Esophagus muscularis mucosa (tissue), 4 donors: ENCODE measurements at regions not wholly inside any gene's neighbourhood (a gene's known extent, or its start where the extent isn't known, plus 50 kb on each side); places are given as distances from the start of the nearest gene placed in this dataset.
"Not testable (repeated sequence)": the region's sequence is repeated elsewhere in the genome, so short reads cannot be mapped to it uniquely, and the experiment has no call there.

Experiments used
- DNase-seq: peaks from one replicate; pipeline ENCODE4 v3.0.0-alpha.2; 2017; ENCODE audit errors: extremely low spot score
- H3K27ac ChIP-seq, 4 donors: fragments of 200-600 bp; sonication (generic); replicated peaks in 1 of 4; 1 replicate in 3 of 4; 2 replicates in 1 of 4; pipeline ENCODE4 v1.5.1; 2016 to 2019; ENCODE audit warnings: mild to moderate bottlenecking in 1 of 4
- H3K27me3 ChIP-seq, 4 donors: fragments of 200-600 bp; sonication (generic); one replicate each; pipeline versions ENCODE4 v1.5.1 to v1.6.0; 2016 to 2019
- H3K36me3 ChIP-seq, 4 donors: fragments of 200-600 bp; sonication (generic); one replicate each; pipeline ENCODE4 v1.5.1; 2016 to 2019
- H3K4me1 ChIP-seq, 4 donors: fragments of 200-600 bp; sonication (generic); one replicate each; pipeline ENCODE4 v1.5.1; 2016 to 2019
- H3K4me3 ChIP-seq, 4 donors: fragments of 200-600 bp; sonication (generic); 1 replicate in 2 of 4; 2 replicates in 2 of 4; pipeline ENCODE4 v1.5.1; 2016 to 2019; ENCODE audit warnings: mild to moderate bottlenecking in 4 of 4, moderate library complexity in 1 of 4
- H3K9me3 ChIP-seq, 4 donors: fragments of 200-600 bp; sonication (generic); 1 replicate in 3 of 4; 2 replicates in 1 of 4; pipeline ENCODE4 v1.5.1; 2016 to 2019
- CTCF ChIP-seq, 3 experiments: fragments of 200-600 bp in 2 of 3; fragments of 450-650 bp in 1 of 3; sonication (generic) in 2 of 3; IDR thresholded peaks; one replicate each; pipeline ENCODE4 v1.5.1; 2017 to 2019; ENCODE audit warnings: antibody characterized with exemption in 3 of 3, mild to moderate bottlenecking in 2 of 3, moderate library complexity in 1 of 3
- EP300 ChIP-seq: sonication (generic); formaldehyde crosslinking; IDR thresholded peaks from one replicate; pipeline ENCODE4 v1.6.1; 2017; ENCODE audit warnings: antibody characterized with exemption
- POLR2A ChIP-seq: fragments of 450-650 bp; IDR thresholded peaks from one replicate; pipeline ENCODE4 v1.6.1; 2017; ENCODE audit warnings: antibody characterized with exemption, moderate library complexity, mild to moderate bottlenecking, low read depth
- POLR2AphosphoS5 ChIP-seq, 2 donors: sonication (generic); formaldehyde crosslinking; IDR thresholded peaks; one replicate each; pipeline ENCODE4 v1.6.1; 2017; ENCODE audit warnings: antibody characterized with exemption in 2 of 2
- WGBS: methylation state at CpG from one replicate; pipeline ENCODE4 v1.1.5; 2018; 5-methylcytosine and 5-hydroxymethylcytosine counted together
- intact Hi-C: fragments of 100-400 bp; cut with DNase I; formaldehyde crosslinking; loops from one replicate; pipeline ENCODE4 v1.15.1; 2023

- 43% methylated on average over 1 of the region's 1 CpG for WGBS
- H3K27me3 ChIP-seq, result no peaks in the 10 kb centered on the region
- H3K9me3 ChIP-seq, result peaks cover 0 to 9% (median 0%) of the 10 kb centered on the region in 4 donors
- H3K27ac ChIP-seq, result no peak overlapping the region
- no peaks in the 10 kb centered on the region for H3K4me1 ChIP-seq
- H3K36me3 ChIP-seq, result no peaks in the 10 kb centered on the region
- H3K4me3 ChIP-seq, result no peak overlapping the region
- TF ChIP-seq EP300, result no peak
- no peak for TF ChIP-seq POLR2A
- TF ChIP-seq CTCF (IDR thresholded peaks at IDR 0.05), result no peak
- no peak for TF ChIP-seq POLR2AphosphoS5 (IDR thresholded peaks at IDR 0.05)
- intact Hi-C loops, result no loop called here
- no peak for DNase-seq
These were observed 110.4 kb downstream of the OTOL1 start for GRCh38 chr3:161607056-161607455.

- TF ChIP-seq POLR2AphosphoS5 (IDR thresholded peaks at IDR 0.05) (no peak), POLR2A (no peak), EP300 (no peak), CTCF (IDR thresholded peaks at IDR 0.05) (no peak)
- H3K27me3 ChIP-seq, result no peaks in the 10 kb centered on the region
- H3K9me3 ChIP-seq, result peaks cover 0 to 4% (median under 1%) of the 10 kb centered on the region in 4 donors
- no peaks in the 10 kb centered on the region for H3K4me1 ChIP-seq
- intact Hi-C loops, result no loop called here
- no peak overlapping the region for H3K27ac ChIP-seq
- 68% methylated on average over 1 of the region's 1 CpG for WGBS
- no peak for DNase-seq
- H3K4me3 ChIP-seq, result no peak overlapping the region
- no peaks in the 10 kb centered on the region for H3K36me3 ChIP-seq
These were observed 122.7 kb downstream of the OTOL1 start for GRCh38 chr3:161619351-161619750.

- no peak overlapping the region for H3K27ac ChIP-seq
- H3K4me1 ChIP-seq, result no peaks in the 10 kb centered on the region
- H3K27me3 ChIP-seq, result no peaks in the 10 kb centered on the region
- 44% methylated on average over 2 of the region's 2 CpGs for WGBS
- no peak for TF ChIP-seq POLR2AphosphoS5 (IDR thresholded peaks at IDR 0.05)
- TF ChIP-seq EP300, result no peak
- no peak for TF ChIP-seq CTCF (IDR thresholded peaks at IDR 0.05)
- TF ChIP-seq POLR2A, result no peak
- intact Hi-C loops, result no loop called here
- no peak overlapping the region for H3K4me3 ChIP-seq
- H3K9me3 ChIP-seq, result no peaks in the 10 kb centered on the region
- DNase-seq, result no peak
- H3K36me3 ChIP-seq, result no peaks in the 10 kb centered on the region
These were observed 134.2 kb downstream of the OTOL1 start for GRCh38 chr3:161630794-161631193.

GRCh38 chr3:161631536-161631935, 134.9 kb downstream of the OTOL1 start:
- H3K4me3 ChIP-seq, result no peak overlapping the region
- no peak for TF ChIP-seq CTCF (IDR thresholded peaks at IDR 0.05)
- no peaks in the 10 kb centered on the region for H3K4me1 ChIP-seq
- no peaks in the 10 kb centered on the region for H3K36me3 ChIP-seq
- H3K27me3 ChIP-seq, result no peaks in the 10 kb centered on the region
- no peak overlapping the region for H3K27ac ChIP-seq
- H3K9me3 ChIP-seq, result no peaks in the 10 kb centered on the region
- DNase-seq, result no peak
- intact Hi-C loops, result no loop called here

- no peaks in the 10 kb centered on the region for H3K27me3 ChIP-seq
- H3K9me3 ChIP-seq, result no peaks in the 10 kb centered on the region
- TF ChIP-seq CTCF (IDR thresholded peaks at IDR 0.05), result no peak
- no peak for TF ChIP-seq EP300
- TF ChIP-seq POLR2A, result no peak
- TF ChIP-seq POLR2AphosphoS5 (IDR thresholded peaks at IDR 0.05), result no peak
- H3K27ac ChIP-seq, result no peak overlapping the region
- WGBS, result 58% methylated on average over 2 of the region's 2 CpGs
- no peaks in the 10 kb centered on the region for H3K36me3 ChIP-seq
- no peak overlapping the region for H3K4me3 ChIP-seq
- no peak for DNase-seq
- H3K4me1 ChIP-seq, result no peaks in the 10 kb centered on the region
- intact Hi-C loops, result no loop called here
These were observed 141.0 kb downstream of the OTOL1 start for GRCh38 chr3:161637559-161637958.

GRCh38 chr3:161639095-161639494, 142.5 kb downstream of the OTOL1 start:
- H3K27me3 ChIP-seq, H3K27ac ChIP-seq, H3K36me3 ChIP-seq, intact Hi-C loops, H3K9me3 ChIP-seq, H3K4me1 ChIP-seq, H3K4me3 ChIP-seq, DNase-seq: not testable (repeated sequence)
- WGBS, result 51% methylated on average over 5 of the region's 5 CpGs
